HFF-Myc (cell line): ENCODE measurements at regions not wholly inside any gene's neighbourhood (a gene's known extent, or its start where the extent isn't known, plus 50 kb on each side); places are given as distances from the start of the nearest gene placed in this dataset.

ENCODE experiments used
- DNase-seq: peaks from one replicate; pipeline ENCODE4 v3.0.0-alpha.2; 2011; ENCODE audit warnings: low read depth; ENCODE audit errors: extremely low read depth
- H3K4me3 ChIP-seq: replicated peaks from 2 replicates; pipeline ENCODE4 v1.5.1; 2011; ENCODE audit warnings: low read depth, mild to moderate bottlenecking, control low read depth, low read length
- CTCF ChIP-seq: IDR thresholded peaks from 2 replicates; pipeline ENCODE4 v1.5.1; 2012; ENCODE audit warnings: mild to moderate bottlenecking, low read depth, low read length, control low read depth; ENCODE audit errors: missing control alignments

GRCh38 chr5:124641154-124641792 lies 105.2 kb downstream of the ZNF608 start:
- no peak for DNase-seq
- no peak overlapping the region for H3K4me3 ChIP-seq
- TF ChIP-seq CTCF: no peak

GRCh38 chr5:124639095-124639665 lies 107.3 kb downstream of the ZNF608 start:
- TF ChIP-seq CTCF: no peak
- H3K4me3 ChIP-seq: no peak overlapping the region
- no peak for DNase-seq

DNA sequence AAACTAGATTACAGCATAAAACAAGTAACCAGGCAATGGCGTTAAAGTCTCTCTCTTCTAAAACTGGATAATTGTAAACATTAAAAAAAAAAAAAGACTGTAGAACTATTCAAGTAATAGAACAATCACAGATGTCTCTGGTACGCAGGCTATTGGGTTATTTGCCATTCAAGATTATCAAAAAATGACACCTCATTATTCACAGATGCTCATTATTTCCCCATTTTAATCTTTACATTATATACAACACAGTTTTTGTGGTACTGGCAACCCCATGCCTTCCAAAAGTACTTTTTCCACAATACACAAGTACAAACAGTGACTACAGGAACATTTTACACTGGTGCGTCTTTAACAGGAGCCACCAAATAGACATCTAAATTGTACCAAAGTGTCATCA lies 109.4 kb downstream of the ZNF608 start:
- DNase-seq: no peak
- H3K4me3 ChIP-seq: no peak overlapping the region
- no peak for TF ChIP-seq CTCF

- H3K4me3 ChIP-seq: no peak overlapping the region
- TF ChIP-seq CTCF: no peak
- DNase-seq: no peak
Observed at GRCh38 chr5:124634741-124635323, 111.6 kb downstream of the ZNF608 start.

DNA sequence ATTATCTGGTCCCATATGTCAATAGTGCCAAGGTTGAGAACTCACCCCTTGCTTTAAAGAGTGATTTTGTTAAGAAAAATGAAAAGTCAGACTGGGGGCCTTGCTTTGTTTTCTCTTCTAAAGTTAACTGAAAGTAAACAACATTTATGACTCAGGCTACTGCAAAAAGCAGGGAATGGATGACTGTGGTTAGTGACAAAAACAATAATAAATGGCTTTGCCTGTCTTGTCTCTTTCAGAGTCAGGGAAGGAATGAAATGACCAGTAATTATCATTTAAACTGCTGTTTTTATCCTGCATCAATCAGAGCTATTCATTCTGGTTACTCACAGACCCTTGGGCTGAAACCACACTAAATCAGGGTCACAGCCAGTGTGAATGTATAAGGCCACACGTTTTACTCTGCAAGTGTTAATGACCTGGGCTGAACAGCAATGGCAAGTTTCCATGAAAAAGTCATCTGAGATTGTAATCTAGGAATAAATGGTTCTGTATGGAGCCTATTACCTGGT lies 112.2 kb downstream of the ZNF608 start:
- no peak for TF ChIP-seq CTCF
- no peak overlapping the region for H3K4me3 ChIP-seq
- DNase-seq: no peak

- no peak overlapping the region for H3K4me3 ChIP-seq
- no peak for DNase-seq
- TF ChIP-seq CTCF: no peak
Observed at GRCh38 chr5:124633209-124633608, 113.2 kb downstream of the ZNF608 start.
